NCI-H1417 (cell line): ENCODE measurements at regions not wholly inside any gene's neighbourhood (a gene's known extent, or its start where the extent isn't known, plus 50 kb on each side); places are given as distances from the start of the nearest gene placed in this dataset.
"Not testable (repeated sequence)": the region's sequence is repeated elsewhere in the genome, so short reads cannot be mapped to it uniquely, and the experiment has no call there.

Experiments
- DNase-seq, 3 experiments: peaks; one replicate each; lab custom pipeline; 2025; lab: John Stamatoyannopoulos, UW

DNA sequence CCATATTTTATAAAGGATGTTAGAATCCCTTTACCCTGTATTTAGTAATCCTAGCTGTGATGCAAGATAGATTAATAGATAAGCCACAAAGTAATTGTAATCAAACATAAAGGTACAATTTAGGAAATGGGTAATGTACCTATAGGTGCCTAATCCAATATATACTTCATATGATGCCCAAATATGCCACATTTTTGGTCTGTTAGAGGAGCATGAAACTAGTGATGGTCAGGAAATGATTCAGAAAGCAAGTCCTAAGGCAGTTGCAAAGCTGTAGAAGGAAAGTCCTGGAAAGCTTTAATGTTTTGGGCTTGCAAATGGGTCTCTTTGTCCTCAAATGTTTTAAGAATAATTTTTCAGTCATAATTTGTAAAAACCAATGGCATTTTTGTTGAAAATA, 76.6 kb upstream of the PTPRK start:
- DNase-seq = no peak

DNA sequence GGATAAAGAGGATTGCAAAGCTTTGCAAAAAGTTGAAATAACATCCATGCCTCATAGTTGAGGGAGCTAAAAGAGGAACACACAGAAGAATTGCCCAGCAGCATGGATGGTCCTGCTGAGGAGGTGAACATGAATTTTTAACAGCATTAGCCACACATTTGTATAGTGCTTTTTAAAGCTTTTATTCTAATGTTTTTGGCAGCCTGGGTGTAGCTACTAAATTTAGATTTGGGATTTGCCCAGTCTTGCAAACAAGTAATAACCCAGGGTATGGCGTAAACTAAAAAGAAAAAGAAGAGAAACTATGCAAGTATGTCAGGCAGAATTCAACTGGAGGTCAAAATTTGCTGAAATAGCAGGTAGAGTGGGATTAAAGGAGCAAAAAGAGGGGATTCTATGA, 75.1 kb upstream of the PTPRK start:
- no peak for DNase-seq

DNA sequence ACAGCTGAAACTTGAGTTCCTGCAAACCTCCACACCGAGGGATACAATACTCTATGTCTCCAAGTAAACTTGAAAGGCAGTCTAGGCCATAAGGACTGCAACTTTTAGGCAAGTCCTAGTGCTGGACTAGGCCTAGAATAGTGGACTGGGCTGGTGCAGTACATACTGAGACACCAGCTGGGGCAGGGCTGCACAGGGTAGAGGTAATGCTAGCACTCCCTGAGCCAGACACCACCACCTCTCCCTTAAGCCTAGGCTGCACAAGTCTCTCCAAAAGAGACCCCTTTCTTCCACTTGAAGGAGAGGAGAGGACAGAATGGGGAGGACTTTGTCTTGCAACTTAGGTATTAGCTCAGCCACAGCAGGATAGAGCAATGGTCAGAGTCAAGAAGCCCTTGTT, 65.7 kb upstream of the PTPRK start:
- DNase-seq = no peak

DNA sequence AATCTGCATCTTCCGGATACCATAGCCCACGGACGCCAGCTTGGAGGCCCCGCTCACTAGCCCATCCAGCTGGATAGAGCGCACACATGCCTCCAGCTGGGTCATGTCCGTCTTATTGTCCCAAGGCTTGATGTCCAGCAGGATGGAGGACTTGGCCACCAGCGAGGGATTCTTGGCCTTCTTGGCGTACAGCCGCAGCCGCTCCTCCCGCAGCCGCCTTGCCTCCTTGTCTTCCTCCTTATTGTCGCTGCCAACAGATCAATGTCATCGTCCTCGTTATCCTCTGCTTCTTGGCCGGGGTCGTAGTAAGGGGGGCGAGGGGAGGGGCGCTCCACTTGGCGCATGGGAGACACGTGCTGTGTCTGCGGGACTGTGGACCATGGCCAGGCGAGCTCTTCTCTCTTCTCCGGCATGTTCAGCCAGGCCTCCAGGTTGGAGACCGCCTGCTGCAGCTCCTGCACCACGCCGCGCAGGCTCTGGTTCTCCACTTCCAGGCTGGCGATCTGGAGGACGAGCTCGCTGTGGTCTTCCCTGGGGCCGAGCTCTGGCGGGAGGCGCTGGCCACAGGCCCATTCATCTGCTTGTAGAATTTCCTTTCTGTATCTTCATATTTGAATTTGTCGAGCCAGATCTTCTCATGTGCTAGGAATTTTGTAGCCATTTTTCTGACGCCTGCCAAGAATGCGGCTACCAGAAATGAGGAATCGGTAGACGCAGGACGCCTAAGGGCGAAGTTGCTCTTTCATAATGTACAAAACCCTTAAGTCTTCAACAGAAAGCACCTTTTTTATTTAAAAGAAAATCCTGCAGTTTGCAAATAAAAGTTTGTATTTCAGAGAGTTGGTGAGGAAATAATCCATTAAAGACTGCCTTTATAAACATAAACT, 60.1 kb upstream of the PTPRK start:
- DNase-seq = no peak

- not testable (repeated sequence) for DNase-seq
Observed at GRCh38 chr6:128575254-128575653, 54.9 kb upstream of the PTPRK start.

GRCh38 chr6:128574402-128574801, 54.0 kb upstream of the PTPRK start:
- DNase-seq = no peak

GRCh38 chr6:128573036-128573435, 52.6 kb upstream of the PTPRK start:
- DNase-seq = no peak

- DNase-seq = no peak
Observed at GRCh38 chr6:128572294-128572693, 51.9 kb upstream of the PTPRK start.

GRCh38 chr6:128570680-128571063, 50.3 kb upstream of the PTPRK start:
- DNase-seq = peak in 1 of 3 experiments; percentile 23

DNA sequence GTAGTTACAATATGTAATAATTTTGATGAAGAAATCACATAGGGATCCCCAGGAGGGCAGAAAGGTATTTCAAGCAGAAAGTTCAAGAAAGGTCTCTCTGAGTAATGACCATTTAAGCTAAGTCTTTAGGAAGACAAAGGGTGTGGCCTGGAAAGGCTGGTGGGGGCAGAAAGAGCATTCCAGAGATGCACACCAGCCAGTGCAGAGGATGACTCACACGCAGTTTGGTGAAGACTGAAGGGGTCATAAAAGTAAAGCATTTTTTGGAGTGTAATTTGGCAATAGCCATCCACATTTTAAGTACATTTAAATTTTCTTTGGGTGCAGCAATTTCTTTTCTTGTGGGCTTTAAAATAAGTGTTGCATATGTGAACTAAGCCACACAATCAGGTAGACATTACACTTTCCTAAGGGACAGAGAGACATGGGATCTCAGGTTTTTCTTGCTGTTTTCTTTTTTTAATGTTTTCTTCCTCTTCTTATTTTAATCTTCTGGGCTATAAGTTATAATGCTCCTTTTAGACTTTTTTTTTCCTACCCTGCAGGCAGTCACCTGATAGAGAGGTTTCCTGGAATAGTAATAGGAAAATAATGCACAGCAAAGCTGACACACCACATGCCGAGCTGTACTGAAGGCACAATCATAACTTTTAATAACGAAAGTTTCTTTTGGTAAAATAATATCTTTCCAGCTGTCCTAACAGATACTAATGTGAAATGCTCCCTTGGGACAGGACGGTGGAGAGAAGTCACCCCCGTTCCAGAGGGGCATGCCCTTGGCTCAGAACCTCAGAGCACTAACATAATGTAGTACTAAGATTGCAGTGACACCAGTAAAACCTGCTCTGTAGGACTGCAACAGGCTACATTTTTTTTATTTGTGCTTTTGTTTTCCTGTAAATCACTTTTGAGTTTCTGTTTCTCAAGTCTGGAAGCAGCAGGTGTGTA, 49.6 kb upstream of the PTPRK start:
- DNase-seq = no peak
